ENCODE measurements at regions not wholly inside any gene's neighbourhood (a gene's known extent, or its start where the extent isn't known, plus 50 kb on each side); places are given as distances from the start of the nearest gene placed in this dataset.

DNA sequence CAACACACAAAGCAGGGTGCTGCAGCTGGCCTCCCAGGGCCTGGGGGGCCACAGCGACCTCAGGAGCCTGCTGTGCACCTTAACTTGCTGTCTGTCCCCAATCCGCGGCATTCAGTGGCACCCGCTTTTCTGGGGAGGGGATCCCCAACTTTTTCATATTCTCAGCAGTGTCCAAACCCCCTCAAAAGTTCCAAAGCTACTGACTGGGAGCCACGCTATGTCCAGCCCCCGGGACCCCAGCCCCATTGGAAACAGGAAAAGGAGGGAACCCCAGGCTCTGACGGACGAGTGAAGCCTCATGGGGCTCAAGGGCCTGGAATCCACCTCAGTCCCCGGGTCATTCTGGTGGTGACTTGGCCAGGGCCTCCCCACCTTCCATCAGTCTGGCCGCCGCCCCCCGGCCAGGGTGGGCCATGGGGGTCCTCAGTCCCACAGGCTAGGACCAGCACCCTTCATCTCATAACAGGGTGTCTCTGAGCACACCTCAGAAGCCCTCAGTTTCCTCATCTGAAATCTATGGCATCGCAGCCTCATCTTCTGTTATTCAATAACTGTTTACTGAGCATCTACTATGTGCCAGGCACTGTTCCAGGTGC is 127.3 kb downstream of the NCOR2 start:
- Histone ChIP-seq H4K91ac (ENCODE audit: insufficient read length, low read depth, low read length) (no peak overlapping the region), H3K79me1 (ENCODE audit: insufficient read depth, low read depth, low read length, poor library complexity, severe bottlenecking) (peaks cover 4% of the 10 kb centered on the region), H2BK5ac (ENCODE audit: insufficient read length, low read length) (no peak overlapping the region), H2BK20ac (ENCODE audit: low read depth, low read length, poor library complexity, severe bottlenecking) (no peak overlapping the region), H3K79me2 (ENCODE audit: insufficient read depth, low read length) (no peaks in the 10 kb centered on the region), H4K20me1 (ENCODE audit: control insufficient read depth, insufficient read depth, insufficient read length) (no peaks in the 10 kb centered on the region), H3K56ac (ENCODE audit: insufficient read length, low read depth, low read length) (no peak overlapping the region), H3K23ac (ENCODE audit: insufficient read length, low read depth, low read length) (no peak overlapping the region), H3K23me2 (ENCODE audit: insufficient read length, low read depth, low read length, poor library complexity, severe bottlenecking) (no peaks in the 10 kb centered on the region), H3K14ac (ENCODE audit: insufficient read depth, low read length) (no peak overlapping the region), H2AFZ (ENCODE audit: low read length) (no peak overlapping the region), H2BK15ac (ENCODE audit: low read depth, low read length) (no peak overlapping the region), H4K5ac (ENCODE audit: insufficient read length, low read depth, low read length) (no peak overlapping the region), H3K18ac (ENCODE audit: insufficient read length, low read depth, low read length) (no peak overlapping the region), H3K9me3 (ENCODE audit: control insufficient read depth, low read depth, low read length) (no peaks in the 10 kb centered on the region), H4K8ac (replicated peaks; ENCODE audit: insufficient read length, low read depth, low read length) (no peak overlapping the region), H3K9ac (ENCODE audit: extremely low read depth, insufficient read length, low read length) (no peak overlapping the region), H3K4me2 (ENCODE audit: insufficient read depth, insufficient read length, low read length) (no peak overlapping the region), H3T11ph (ENCODE audit: low read length) (no peak overlapping the region), H3K4me1 (ENCODE audit: insufficient read depth, low read length) (0 out of 2 replicates have a peak, but pooled peaks cover under 1% of the 10 kb centered on the region), H2AK5ac (ENCODE audit: insufficient read length, low read length) (no peak overlapping the region), H2BK12ac (ENCODE audit: insufficient read length, low read depth, low read length) (no peak overlapping the region), H3K4ac (ENCODE audit: low read depth, low read length) (no peak overlapping the region), H3K27ac (ENCODE audit: insufficient read length, low read depth, low read length) (no peak overlapping the region), H3K27me3 (ENCODE audit: insufficient read depth, low read length) (no peaks in the 10 kb centered on the region), H2BK120ac (ENCODE audit: low read depth, low read length, poor library complexity, severe bottlenecking) (no peak overlapping the region)
- H3K36me3 Mint-ChIP-seq (ENCODE audit: insufficient read depth in 1 of 3, low read depth in 3 of 3), result peaks cover 6 to 51% (median 29%) of the 10 kb centered on the region in 3 experiments; a peak in 6 of 7 replicates
- H3K9me3 Mint-ChIP-seq, result no peaks in the 10 kb centered on the region
- H3K4me1 Mint-ChIP-seq, result peaks cover 26 to 29% of the 10 kb centered on the region in 2 experiments
- peaks cover 1% of the 10 kb centered on the region for H3K27me3 Mint-ChIP-seq (ENCODE audit: low read depth)
- H3K4me3 Mint-ChIP-seq, result no peak overlapping the region
- no peak for DNase-seq
- TF ChIP-seq, protein P1, sequence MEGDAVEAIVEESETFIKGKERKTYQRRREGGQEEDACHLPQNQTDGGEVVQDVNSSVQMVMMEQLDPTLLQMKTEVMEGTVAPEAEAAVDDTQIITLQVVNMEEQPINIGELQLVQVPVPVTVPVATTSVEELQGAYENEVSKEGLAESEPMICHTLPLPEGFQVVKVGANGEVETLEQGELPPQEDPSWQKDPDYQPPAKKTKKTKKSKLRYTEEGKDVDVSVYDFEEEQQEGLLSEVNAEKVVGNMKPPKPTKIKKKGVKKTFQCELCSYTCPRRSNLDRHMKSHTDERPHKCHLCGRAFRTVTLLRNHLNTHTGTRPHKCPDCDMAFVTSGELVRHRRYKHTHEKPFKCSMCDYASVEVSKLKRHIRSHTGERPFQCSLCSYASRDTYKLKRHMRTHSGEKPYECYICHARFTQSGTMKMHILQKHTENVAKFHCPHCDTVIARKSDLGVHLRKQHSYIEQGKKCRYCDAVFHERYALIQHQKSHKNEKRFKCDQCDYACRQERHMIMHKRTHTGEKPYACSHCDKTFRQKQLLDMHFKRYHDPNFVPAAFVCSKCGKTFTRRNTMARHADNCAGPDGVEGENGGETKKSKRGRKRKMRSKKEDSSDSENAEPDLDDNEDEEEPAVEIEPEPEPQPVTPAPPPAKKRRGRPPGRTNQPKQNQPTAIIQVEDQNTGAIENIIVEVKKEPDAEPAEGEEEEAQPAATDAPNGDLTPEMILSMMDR (conservative IDR thresholded peaks at IDR 0.05), result no peak
- H3K27ac Mint-ChIP-seq, result no peak overlapping the region
- WGBS (ENCODE audit: extremely low coverage, insufficient read length, low lambda C conversion rate), result no CpG with 5 or more reads among the region's 13 CpGs

All from H9 (cell line).